Activated CD4-positive, alpha-beta T cell treated with anti-CD3 and anti-CD28 coated beads, Interleukin-2, amount 10 ng/mL, durations not matched to agents 24 days and 14 days (primary cell): ENCODE measurements at regions not wholly inside any gene's neighbourhood (a gene's known extent, or its start where the extent isn't known, plus 50 kb on each side); places are given as distances from the start of the nearest gene placed in this dataset.

Experiments used
- DNase-seq: peaks from one replicate; pipeline ENCODE4 v3.0.0; 2022
- H3K27ac Mint-ChIP-seq: one replicate; pipeline ENCODE4 v1.8.0; 2022; ENCODE audit warnings: mild to moderate bottlenecking, mixed read lengths
- H3K27me3 Mint-ChIP-seq: one replicate; pipeline ENCODE4 v1.8.0; 2022; ENCODE audit warnings: mixed read lengths
- H3K36me3 Mint-ChIP-seq: one replicate; pipeline ENCODE4 v1.8.0; 2022; ENCODE audit warnings: low read depth, mild to moderate bottlenecking, mixed read lengths
- H3K4me1 Mint-ChIP-seq: one replicate; pipeline ENCODE4 v1.8.0; 2021; ENCODE audit warnings: mixed read lengths
- H3K4me3 Mint-ChIP-seq: one replicate; pipeline ENCODE4 v1.8.0; 2022; ENCODE audit warnings: mild to moderate bottlenecking, moderate library complexity, mixed read lengths
- H3K9me3 Mint-ChIP-seq: one replicate; pipeline ENCODE4 v1.8.0; 2021; ENCODE audit warnings: mixed read lengths
- intact Hi-C: fragments of 100-400 bp; cut with micrococcal nuclease; formaldehyde crosslinking; loops from one replicate; pipeline ENCODE4 v1.15.1; 2023

- H3K27me3 Mint-ChIP-seq = no peaks in the 10 kb centered on the region
- intact Hi-C loops = loop anchor here (2.0 kb wide), 1 partner anchor 717 kb away; no protein-coding TSS in a partner anchor
- no peaks in the 10 kb centered on the region for H3K9me3 Mint-ChIP-seq
- no peak overlapping the region for H3K27ac Mint-ChIP-seq
- H3K4me3 Mint-ChIP-seq = no peak overlapping the region
- DNase-seq = peak; percentile 56
- H3K4me1 Mint-ChIP-seq = no peaks in the 10 kb centered on the region
- H3K36me3 Mint-ChIP-seq = no peaks in the 10 kb centered on the region
Measured at GRCh38 chr6:153947808-153948447, 91.1 kb upstream of the OPRM1 start.

GRCh38 chr6:153944201-153944600 lies 94.8 kb upstream of the OPRM1 start:
- DNase-seq = no peak
- H3K27ac Mint-ChIP-seq = no peak overlapping the region
- no peaks in the 10 kb centered on the region for H3K4me1 Mint-ChIP-seq
- H3K27me3 Mint-ChIP-seq = no peaks in the 10 kb centered on the region
- H3K36me3 Mint-ChIP-seq = no peaks in the 10 kb centered on the region
- H3K9me3 Mint-ChIP-seq = no peaks in the 10 kb centered on the region
- intact Hi-C loops = no loop called here
- H3K4me3 Mint-ChIP-seq = no peak overlapping the region

- H3K4me1 Mint-ChIP-seq = no peaks in the 10 kb centered on the region
- no peak overlapping the region for H3K4me3 Mint-ChIP-seq
- H3K27me3 Mint-ChIP-seq = no peaks in the 10 kb centered on the region
- no peaks in the 10 kb centered on the region for H3K9me3 Mint-ChIP-seq
- DNase-seq = no peak
- no peak overlapping the region for H3K27ac Mint-ChIP-seq
- intact Hi-C loops = no loop called here
- H3K36me3 Mint-ChIP-seq = no peaks in the 10 kb centered on the region
Measured at GRCh38 chr6:153942361-153942760, 96.7 kb upstream of the OPRM1 start.

GRCh38 chr6:153941768-153942167 lies 97.3 kb upstream of the OPRM1 start:
- no peaks in the 10 kb centered on the region for H3K36me3 Mint-ChIP-seq
- no peak for DNase-seq
- intact Hi-C loops = no loop called here
- H3K4me3 Mint-ChIP-seq = no peak overlapping the region
- H3K9me3 Mint-ChIP-seq = no peaks in the 10 kb centered on the region
- no peak overlapping the region for H3K27ac Mint-ChIP-seq
- no peaks in the 10 kb centered on the region for H3K27me3 Mint-ChIP-seq
- no peaks in the 10 kb centered on the region for H3K4me1 Mint-ChIP-seq

GRCh38 chr6:153938876-153939275 lies 100.2 kb upstream of the OPRM1 start:
- H3K4me1 Mint-ChIP-seq = no peaks in the 10 kb centered on the region
- H3K9me3 Mint-ChIP-seq = no peaks in the 10 kb centered on the region
- no peak overlapping the region for H3K4me3 Mint-ChIP-seq
- H3K36me3 Mint-ChIP-seq = no peaks in the 10 kb centered on the region
- H3K27me3 Mint-ChIP-seq = no peaks in the 10 kb centered on the region
- intact Hi-C loops = no loop called here
- no peak overlapping the region for H3K27ac Mint-ChIP-seq
- no peak for DNase-seq

GRCh38 chr6:153931431-153931830 lies 107.6 kb upstream of the OPRM1 start:
- intact Hi-C loops = no loop called here
- Mint-ChIP-seq H3K27ac (no peak overlapping the region), H3K4me3 (no peak overlapping the region), H3K27me3 (no peaks in the 10 kb centered on the region), H3K36me3 (no peaks in the 10 kb centered on the region), H3K4me1 (no peaks in the 10 kb centered on the region), H3K9me3 (no peaks in the 10 kb centered on the region)
- DNase-seq = no peak

GRCh38 chr6:153927867-153928266 lies 111.2 kb upstream of the OPRM1 start:
- H3K9me3 Mint-ChIP-seq = no peaks in the 10 kb centered on the region
- no peak for DNase-seq
- H3K27ac Mint-ChIP-seq = no peak overlapping the region
- no peak overlapping the region for H3K4me3 Mint-ChIP-seq
- H3K27me3 Mint-ChIP-seq = no peaks in the 10 kb centered on the region
- no peaks in the 10 kb centered on the region for H3K36me3 Mint-ChIP-seq
- intact Hi-C loops = no loop called here
- no peaks in the 10 kb centered on the region for H3K4me1 Mint-ChIP-seq

GRCh38 chr6:153898360-153899059 lies 140.5 kb upstream of the OPRM1 start:
- Mint-ChIP-seq H3K9me3 (no peaks in the 10 kb centered on the region), H3K4me1 (no peaks in the 10 kb centered on the region), H3K27me3 (no peaks in the 10 kb centered on the region), H3K4me3 (no peak overlapping the region), H3K36me3 (no peaks in the 10 kb centered on the region), H3K27ac (no peak overlapping the region)
- intact Hi-C loops = no loop called here
- no peak for DNase-seq

- intact Hi-C loops = no loop called here
- H3K4me1 Mint-ChIP-seq = no peaks in the 10 kb centered on the region
- no peaks in the 10 kb centered on the region for H3K27me3 Mint-ChIP-seq
- no peak overlapping the region for H3K4me3 Mint-ChIP-seq
- no peak overlapping the region for H3K27ac Mint-ChIP-seq
- H3K9me3 Mint-ChIP-seq = no peaks in the 10 kb centered on the region
- DNase-seq = no peak
- H3K36me3 Mint-ChIP-seq = no peaks in the 10 kb centered on the region
Measured at GRCh38 chr6:153882411-153882810, 156.6 kb upstream of the OPRM1 start.

GRCh38 chr6:153873541-153873940 lies 165.5 kb upstream of the OPRM1 start:
- Mint-ChIP-seq H3K36me3 (no peaks in the 10 kb centered on the region), H3K4me3 (no peak overlapping the region), H3K27ac (no peak overlapping the region), H3K27me3 (no peaks in the 10 kb centered on the region), H3K4me1 (no peaks in the 10 kb centered on the region), H3K9me3 (peaks cover 6% of the 10 kb centered on the region)
- no peak for DNase-seq
- intact Hi-C loops = no loop called here

GRCh38 chr6:153872946-153873345 lies 166.1 kb upstream of the OPRM1 start:
- no peak overlapping the region for H3K4me3 Mint-ChIP-seq
- H3K36me3 Mint-ChIP-seq = no peaks in the 10 kb centered on the region
- peaks cover 6% of the 10 kb centered on the region for H3K9me3 Mint-ChIP-seq
- no peak for DNase-seq
- H3K4me1 Mint-ChIP-seq = no peaks in the 10 kb centered on the region
- H3K27ac Mint-ChIP-seq = no peak overlapping the region
- no peaks in the 10 kb centered on the region for H3K27me3 Mint-ChIP-seq
- intact Hi-C loops = no loop called here

GRCh38 chr6:153862927-153863326 lies 176.1 kb upstream of the OPRM1 start:
- no peaks in the 10 kb centered on the region for H3K9me3 Mint-ChIP-seq
- H3K4me3 Mint-ChIP-seq = no peak overlapping the region
- H3K27ac Mint-ChIP-seq = no peak overlapping the region
- no peaks in the 10 kb centered on the region for H3K27me3 Mint-ChIP-seq
- H3K4me1 Mint-ChIP-seq = no peaks in the 10 kb centered on the region
- intact Hi-C loops = no loop called here
- H3K36me3 Mint-ChIP-seq = no peaks in the 10 kb centered on the region
- DNase-seq = no peak

- intact Hi-C loops = no loop called here
- H3K36me3 Mint-ChIP-seq = no peaks in the 10 kb centered on the region
- no peak overlapping the region for H3K27ac Mint-ChIP-seq
- H3K4me3 Mint-ChIP-seq = no peak overlapping the region
- no peak for DNase-seq
- no peaks in the 10 kb centered on the region for H3K9me3 Mint-ChIP-seq
- H3K27me3 Mint-ChIP-seq = no peaks in the 10 kb centered on the region
- H3K4me1 Mint-ChIP-seq = no peaks in the 10 kb centered on the region
Measured at GRCh38 chr6:153862139-153862538, 176.9 kb upstream of the OPRM1 start.

- Mint-ChIP-seq H3K9me3 (no peaks in the 10 kb centered on the region), H3K4me3 (no peak overlapping the region), H3K4me1 (no peaks in the 10 kb centered on the region), H3K27ac (no peak overlapping the region), H3K27me3 (no peaks in the 10 kb centered on the region), H3K36me3 (no peaks in the 10 kb centered on the region)
- intact Hi-C loops = no loop called here
- no peak for DNase-seq
Measured at GRCh38 chr6:153858529-153858928, 180.5 kb upstream of the OPRM1 start.

GRCh38 chr6:153856929-153857376 lies 182.1 kb upstream of the OPRM1 start:
- no peaks in the 10 kb centered on the region for H3K36me3 Mint-ChIP-seq
- no peaks in the 10 kb centered on the region for H3K4me1 Mint-ChIP-seq
- H3K9me3 Mint-ChIP-seq = no peaks in the 10 kb centered on the region
- no peak overlapping the region for H3K4me3 Mint-ChIP-seq
- DNase-seq = no peak
- intact Hi-C loops = no loop called here
- no peak overlapping the region for H3K27ac Mint-ChIP-seq
- no peaks in the 10 kb centered on the region for H3K27me3 Mint-ChIP-seq
